Spleen (tissue), 11 donors: ENCODE measurements at regions not wholly inside any gene's neighbourhood (a gene's known extent, or its start where the extent isn't known, plus 50 kb on each side); places are given as distances from the start of the nearest gene placed in this dataset.
"Not testable (repeated sequence)": the region's sequence is repeated elsewhere in the genome, so short reads cannot be mapped to it uniquely, and the experiment has no call there.

Source experiments
- DNase-seq: peaks from one replicate; pipeline ENCODE4 v3.0.0-alpha.2; 2020
- H3K27ac ChIP-seq, 8 donors: fragments of 200-600 bp; sonication (generic) in 7 of 8; 1 replicate in 4 of 8; 2 replicates in 4 of 8; pipeline versions ENCODE4 v1.5.0 to v1.8.0; 2016 to 2021; ENCODE audit warnings: inconsistent platforms in 4 of 8, mild to moderate bottlenecking in 4 of 8, moderate library complexity in 1 of 8
- H3K27me3 ChIP-seq, 7 donors: fragments of 200-600 bp; sonication (generic) in 6 of 7; replicated peaks in 1 of 7; 1 replicate in 4 of 7; 2 replicates in 3 of 7; pipeline versions ENCODE4 v1.5.0 to v1.8.0; 2016 to 2021; ENCODE audit warnings: inconsistent platforms in 3 of 7, mild to moderate bottlenecking in 1 of 7
- H3K36me3 ChIP-seq, 6 donors: fragments of 200-600 bp; sonication (generic) in 5 of 6; 1 replicate in 4 of 6; 2 replicates in 2 of 6; pipeline versions ENCODE4 v1.5.0 to v1.8.0; 2016 to 2021; ENCODE audit warnings: inconsistent platforms in 2 of 6
- H3K4me1 ChIP-seq, 6 donors: fragments of 200-600 bp; sonication (generic) in 5 of 6; 1 replicate in 3 of 6; 2 replicates in 3 of 6; pipeline versions ENCODE4 v1.5.0 to v1.8.0; 2016 to 2021; ENCODE audit warnings: inconsistent platforms in 3 of 6
- H3K4me3 ChIP-seq, 8 donors: fragments of 200-600 bp; sonication (generic) in 7 of 8; 1 replicate in 4 of 8; 2 replicates in 4 of 8; pipeline versions ENCODE4 v1.5.0 to v1.8.0; 2016 to 2021; ENCODE audit warnings: inconsistent platforms in 4 of 8, mild to moderate bottlenecking in 4 of 8, moderate library complexity in 2 of 8
- H3K9me3 ChIP-seq, 8 donors: fragments of 200-600 bp; sonication (generic) in 7 of 8; 1 replicate in 4 of 8; 2 replicates in 4 of 8; pipeline versions ENCODE4 v1.5.0 to v1.8.0; 2016 to 2021; ENCODE audit warnings: inconsistent platforms in 4 of 8
- POLR2A ChIP-seq, 3 donors: fragments of 450-650 bp; IDR thresholded peaks; one replicate each; pipeline ENCODE4 v1.5.1; 2017; ENCODE audit warnings: antibody characterized with exemption in 3 of 3, mild to moderate bottlenecking in 1 of 3
- POLR2AphosphoS5 ChIP-seq, 3 donors: sonication (generic); formaldehyde crosslinking; IDR thresholded peaks; one replicate each; pipeline ENCODE4 v1.5.1; 2017; ENCODE audit warnings: antibody characterized with exemption in 3 of 3
- WGBS, 5 donors: extraction: QIAGEN DNeasy Blood & Tissue Kit in 3 of 5; methylation state at CpG; one replicate each; pipeline versions ENCODE4 v1.1.5 to v1.1.7; 2013 to 2018; 5-methylcytosine and 5-hydroxymethylcytosine counted together
- intact Hi-C: fragments of 100-400 bp; cut with DNase I; formaldehyde crosslinking; loops from one replicate; pipeline ENCODE4 v1.15.0; 2023; ENCODE audit warnings: low total_unique reads
- TF ChIP-seq, protein P1 (sequence below), 11 experiments: fragments of 200-600 bp in 7 of 11; fragments of 450-650 bp in 4 of 11; sonication (generic) in 4 of 11; IDR thresholded peaks in 8 of 11; conservative IDR thresholded peaks in 3 of 11; 1 replicate in 7 of 11; 2 replicates in 4 of 11; pipeline versions ENCODE4 v1.4.0 to v1.8.0; 2016 to 2021; ENCODE audit warnings: antibody characterized with exemption in 11 of 11, inconsistent platforms in 4 of 11, mild to moderate bottlenecking in 1 of 11
- donor health status: healthy with polysubstance abuse.
- donor health status: DM: no; HTN: no; CAD: no; lungs with moderate emphysema.
- donor health status: DM: no; HTN: no; CAD: no.
- donor health status: Bipolar disorder and iron deficiency.
- donor health status: healthy.
- donor health status: DM: no; HTN: no; CAD: no.
- donor health status: DM: yes; HTN: yes; CAD: no.

DNA sequence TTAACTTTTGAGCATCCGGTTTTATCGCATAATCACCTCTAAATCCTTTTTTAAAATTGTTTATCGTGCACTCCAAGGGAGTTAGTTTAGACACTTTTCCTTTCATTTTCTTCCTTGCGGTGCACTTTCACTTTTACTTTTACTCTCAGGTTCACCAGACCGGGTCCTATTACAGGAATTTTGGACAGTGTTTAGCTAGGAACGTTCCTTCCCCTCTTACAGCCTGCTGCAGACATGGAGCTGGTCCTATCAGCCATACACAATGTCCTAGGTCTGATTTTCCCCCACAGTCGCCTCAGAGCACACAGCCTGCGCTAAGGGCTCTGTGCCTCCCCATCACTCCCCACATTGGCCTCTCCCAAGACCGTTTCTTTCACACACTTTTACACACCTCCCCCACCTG, 103.9 kb downstream of the ALG10 start:
- WGBS, 5 donors = 49 to 63% (median 50%) methylated on average over 9 of the region's 9 CpGs
- Histone ChIP-seq H3K27ac (peak overlapping the region in 6 of 8 donors; percentile 29 to 72 (median 62)), H3K4me1 (peaks cover 0 to 18% (median 6%) of the 10 kb centered on the region in 6 donors), H3K4me3 (peak overlapping the region in 6 of 8 donors; percentile 3 to 63 (median 14)), H3K9me3 (no peaks in the 10 kb centered on the region), H3K27me3 (no peaks in the 10 kb centered on the region), H3K36me3 (no peaks in the 10 kb centered on the region)
- no peak for DNase-seq
- TF ChIP-seq POLR2A (IDR thresholded peaks at IDR 0.05) = no peak
- TF ChIP-seq, protein P1, sequence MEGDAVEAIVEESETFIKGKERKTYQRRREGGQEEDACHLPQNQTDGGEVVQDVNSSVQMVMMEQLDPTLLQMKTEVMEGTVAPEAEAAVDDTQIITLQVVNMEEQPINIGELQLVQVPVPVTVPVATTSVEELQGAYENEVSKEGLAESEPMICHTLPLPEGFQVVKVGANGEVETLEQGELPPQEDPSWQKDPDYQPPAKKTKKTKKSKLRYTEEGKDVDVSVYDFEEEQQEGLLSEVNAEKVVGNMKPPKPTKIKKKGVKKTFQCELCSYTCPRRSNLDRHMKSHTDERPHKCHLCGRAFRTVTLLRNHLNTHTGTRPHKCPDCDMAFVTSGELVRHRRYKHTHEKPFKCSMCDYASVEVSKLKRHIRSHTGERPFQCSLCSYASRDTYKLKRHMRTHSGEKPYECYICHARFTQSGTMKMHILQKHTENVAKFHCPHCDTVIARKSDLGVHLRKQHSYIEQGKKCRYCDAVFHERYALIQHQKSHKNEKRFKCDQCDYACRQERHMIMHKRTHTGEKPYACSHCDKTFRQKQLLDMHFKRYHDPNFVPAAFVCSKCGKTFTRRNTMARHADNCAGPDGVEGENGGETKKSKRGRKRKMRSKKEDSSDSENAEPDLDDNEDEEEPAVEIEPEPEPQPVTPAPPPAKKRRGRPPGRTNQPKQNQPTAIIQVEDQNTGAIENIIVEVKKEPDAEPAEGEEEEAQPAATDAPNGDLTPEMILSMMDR (IDR thresholded peaks at IDR 0.05 in 8 of 11, conservative IDR thresholded peaks at IDR 0.05 in 3 of 11) = no peak
- no peak for TF ChIP-seq POLR2AphosphoS5 (IDR thresholded peaks at IDR 0.05)
- intact Hi-C loops = no loop called here

DNA sequence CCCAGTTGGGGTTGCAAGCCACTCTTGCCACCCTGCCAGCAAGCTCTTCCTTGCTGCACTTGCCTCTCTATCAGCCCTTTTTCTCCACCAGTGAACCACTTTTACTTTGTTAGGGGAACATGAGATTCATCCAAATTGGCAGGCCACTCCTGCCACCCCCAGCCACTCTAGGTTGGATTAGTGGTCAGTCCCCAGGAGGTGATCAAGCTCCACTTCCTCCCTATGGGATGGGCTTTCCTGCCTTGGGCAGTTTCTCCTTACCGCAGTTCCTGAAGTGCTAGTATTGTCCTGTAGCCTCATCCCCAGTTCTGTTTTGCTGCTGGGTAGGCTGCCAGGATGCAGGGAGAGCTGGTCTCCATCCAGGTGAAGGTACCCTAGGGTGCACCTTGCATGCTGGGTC, 104.5 kb downstream of the ALG10 start:
- H3K4me1 ChIP-seq = peaks cover 0 to 18% (median 6%) of the 10 kb centered on the region in 6 donors
- H3K27ac ChIP-seq = peak overlapping the region in 4 of 8 donors; percentile 48 to 72 (median 68)
- H3K4me3 ChIP-seq = peak overlapping the region in 1 of 8 donors; percentile 63
- intact Hi-C loops = no loop called here
- TF ChIP-seq, protein P1 (IDR thresholded peaks at IDR 0.05 in 8 of 11, conservative IDR thresholded peaks at IDR 0.05 in 3 of 11) = no peak
- no peak for TF ChIP-seq POLR2AphosphoS5 (IDR thresholded peaks at IDR 0.05)
- TF ChIP-seq POLR2A (IDR thresholded peaks at IDR 0.05) = no peak
- no peaks in the 10 kb centered on the region for H3K36me3 ChIP-seq
- 63 to 90% (median 77%) methylated on average over 1 of the region's 1 CpG for WGBS, 5 donors
- DNase-seq = no peak
- no peaks in the 10 kb centered on the region for H3K9me3 ChIP-seq
- no peaks in the 10 kb centered on the region for H3K27me3 ChIP-seq

DNA sequence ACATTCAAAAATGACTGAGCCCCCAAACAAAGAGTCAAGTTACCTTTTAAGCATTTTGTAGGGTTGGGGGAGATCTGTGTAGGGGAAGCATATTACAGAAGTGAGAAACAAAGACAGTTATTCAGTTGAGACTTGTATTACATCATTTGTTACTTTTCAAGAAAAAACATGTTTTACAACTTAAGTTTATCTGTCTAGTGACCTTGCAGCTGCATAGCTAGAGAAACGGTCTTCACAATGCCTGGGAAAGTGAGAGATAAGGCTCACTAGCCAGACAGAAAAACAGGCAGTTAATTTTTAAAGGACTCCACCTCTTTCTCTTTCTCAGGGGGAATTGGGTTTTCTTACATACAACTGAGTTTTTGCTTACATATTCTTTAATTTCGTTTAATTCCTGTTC, 105.1 kb downstream of the ALG10 start:
- H3K36me3 ChIP-seq, DNase-seq, H3K9me3 ChIP-seq, H3K27me3 ChIP-seq, H3K4me3 ChIP-seq, intact Hi-C loops: not testable (repeated sequence)
- H3K4me1 ChIP-seq = peaks cover 0 to 18% (median 6%) of the 10 kb centered on the region in 6 donors
- WGBS, 5 donors = 37 to 60% (median 46%) methylated on average over 2 of the region's 2 CpGs
- peak overlapping the region in 2 of 8 donors; percentile 69 to 72 for H3K27ac ChIP-seq

DNA sequence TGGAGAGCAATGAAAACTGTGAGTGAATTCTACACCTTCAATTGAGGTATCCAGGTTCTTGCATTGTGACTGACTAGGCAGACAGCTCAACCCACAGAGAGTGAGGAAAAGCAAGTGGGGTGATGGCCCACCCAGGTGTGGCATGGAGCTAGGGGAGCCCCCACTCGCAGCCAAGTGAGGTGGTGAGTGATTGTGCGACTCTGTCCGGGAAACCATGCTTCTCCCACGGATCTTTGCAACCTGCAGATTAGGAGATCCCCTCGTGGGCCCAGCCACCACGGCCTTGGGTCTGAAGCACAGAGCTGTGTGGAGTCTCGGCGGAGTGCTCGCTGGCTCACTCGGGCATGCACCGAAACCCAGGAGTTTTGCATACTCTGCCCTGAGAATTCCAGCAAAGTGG, 120.1 kb downstream of the ALG10 start:
- Histone ChIP-seq H3K4me1 (no peaks in the 10 kb centered on the region), H3K27me3 (no peaks in the 10 kb centered on the region), H3K36me3 (no peaks in the 10 kb centered on the region), H3K9me3 (no peaks in the 10 kb centered on the region), H3K4me3 (no peak overlapping the region), H3K27ac (no peak overlapping the region)
- 75 to 85% (median 84%) methylated on average over 11 of the region's 11 CpGs for WGBS, 5 donors
- TF ChIP-seq, protein P1 (IDR thresholded peaks at IDR 0.05 in 8 of 11, conservative IDR thresholded peaks at IDR 0.05 in 3 of 11) = no peak
- TF ChIP-seq POLR2A (IDR thresholded peaks at IDR 0.05) = no peak
- TF ChIP-seq POLR2AphosphoS5 (IDR thresholded peaks at IDR 0.05) = no peak
- intact Hi-C loops = no loop called here
- DNase-seq = no peak

DNA sequence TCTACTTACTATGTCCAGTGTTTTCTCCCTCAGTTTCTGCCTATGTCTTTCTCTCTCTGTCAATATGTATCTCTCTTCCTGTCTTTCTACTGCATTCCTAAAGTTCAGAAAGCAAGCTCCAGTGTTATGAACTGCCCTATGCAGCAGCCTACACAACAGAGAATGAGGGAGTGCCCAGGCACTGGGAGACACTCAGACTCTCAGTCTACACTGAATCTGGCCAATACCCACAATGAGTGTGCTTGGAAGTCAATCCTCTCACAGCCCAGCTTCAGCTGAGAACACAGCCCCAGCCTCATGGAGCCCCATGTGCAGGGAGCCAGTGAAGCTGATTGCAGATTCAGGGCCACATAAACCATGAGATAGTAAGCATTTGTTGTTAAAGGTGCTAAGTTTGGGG, 128.7 kb downstream of the ALG10 start:
- no peak for DNase-seq
- H3K9me3 ChIP-seq = no peaks in the 10 kb centered on the region
- no peak overlapping the region for H3K27ac ChIP-seq
- H3K36me3 ChIP-seq = no peaks in the 10 kb centered on the region
- no peak for TF ChIP-seq POLR2AphosphoS5 (IDR thresholded peaks at IDR 0.05)
- TF ChIP-seq, protein P1 (IDR thresholded peaks at IDR 0.05 in 8 of 11, conservative IDR thresholded peaks at IDR 0.05 in 3 of 11) = no peak
- TF ChIP-seq POLR2A (IDR thresholded peaks at IDR 0.05) = no peak
- intact Hi-C loops = no loop called here
- peaks cover 0 to 3% (median 0%) of the 10 kb centered on the region in 7 donors for H3K27me3 ChIP-seq
- no peaks in the 10 kb centered on the region for H3K4me1 ChIP-seq
- H3K4me3 ChIP-seq = no peak overlapping the region
